Mucosa of gallbladder (tissue), 1 donor: ENCODE measurements at regions not wholly inside any gene's neighbourhood (a gene's known extent, or its start where the extent isn't known, plus 50 kb on each side); places are given as distances from the start of the nearest gene placed in this dataset.
A peak's percentile ranks its signal among the peaks of the same experiment; 100 is the strongest.
"Not testable (repeated sequence)": the region's sequence is repeated elsewhere in the genome, so short reads cannot be mapped to it uniquely, and the experiment has no call there.

Experiments used
- DNase-seq: peaks from one replicate; pipeline ENCODE4 v3.0.0-alpha.2; 2020; ENCODE audit warnings: low spot score
- donor health status: DM: no; HTN: no; CAD: no.

DNA sequence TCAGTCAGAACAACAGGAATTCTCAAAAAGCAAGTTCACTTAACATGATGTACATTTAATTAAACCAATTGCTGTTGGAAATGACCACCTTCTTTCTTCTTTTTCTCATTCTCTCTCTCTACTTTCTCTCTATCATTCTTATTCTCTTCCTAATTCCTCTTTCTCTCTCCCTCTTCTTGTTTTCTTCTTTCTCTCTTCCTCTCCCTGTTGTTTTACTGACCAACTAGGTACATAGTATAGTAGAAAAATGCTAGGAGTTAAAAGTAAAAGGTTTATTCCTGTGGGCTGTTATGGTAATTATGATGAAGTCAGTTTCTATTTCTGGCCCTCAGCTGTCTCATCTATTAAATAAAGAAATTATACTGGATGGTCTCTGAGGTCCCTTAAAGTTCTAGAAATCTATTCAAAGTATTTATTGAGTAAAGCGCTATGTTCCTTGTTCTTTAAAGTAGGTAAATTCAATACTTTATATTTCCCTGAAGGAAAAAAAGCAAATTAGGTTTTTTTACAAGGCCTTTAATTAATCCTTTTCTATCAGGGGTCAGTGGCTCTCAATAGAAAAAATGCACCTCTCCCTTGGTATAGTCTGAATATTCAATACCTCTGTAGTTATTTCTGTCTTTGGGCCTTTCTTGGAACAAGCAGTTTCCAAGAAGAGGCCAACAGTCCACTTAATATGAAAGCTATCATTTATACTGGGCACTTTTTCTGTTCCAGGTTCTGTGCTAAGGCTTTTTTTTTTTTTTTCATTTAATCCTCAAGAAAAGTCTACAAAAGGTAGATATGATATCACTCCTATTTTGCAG, 102.3 kb upstream of the SLC30A5 start:
- DNase-seq: no peak

DNA sequence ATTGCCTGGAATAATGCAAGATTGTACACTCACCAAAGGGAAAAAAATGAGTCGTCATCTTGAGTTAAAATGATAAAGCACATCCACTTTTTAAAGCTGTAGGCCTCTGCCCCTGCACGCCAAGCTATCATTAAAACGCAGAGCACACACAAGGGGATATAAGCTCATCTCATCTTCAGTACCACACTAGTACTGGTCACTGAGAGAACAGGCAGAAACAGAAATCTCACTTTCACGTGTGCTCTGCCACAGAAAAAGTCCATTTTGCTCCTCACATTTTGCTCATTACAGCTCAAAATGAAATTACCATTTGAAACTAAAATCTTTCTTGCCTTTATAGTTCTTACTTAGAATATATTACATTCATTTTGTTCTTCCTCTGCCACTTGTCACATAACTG, 99.2 kb upstream of the SLC30A5 start:
- DNase-seq: no peak

DNA sequence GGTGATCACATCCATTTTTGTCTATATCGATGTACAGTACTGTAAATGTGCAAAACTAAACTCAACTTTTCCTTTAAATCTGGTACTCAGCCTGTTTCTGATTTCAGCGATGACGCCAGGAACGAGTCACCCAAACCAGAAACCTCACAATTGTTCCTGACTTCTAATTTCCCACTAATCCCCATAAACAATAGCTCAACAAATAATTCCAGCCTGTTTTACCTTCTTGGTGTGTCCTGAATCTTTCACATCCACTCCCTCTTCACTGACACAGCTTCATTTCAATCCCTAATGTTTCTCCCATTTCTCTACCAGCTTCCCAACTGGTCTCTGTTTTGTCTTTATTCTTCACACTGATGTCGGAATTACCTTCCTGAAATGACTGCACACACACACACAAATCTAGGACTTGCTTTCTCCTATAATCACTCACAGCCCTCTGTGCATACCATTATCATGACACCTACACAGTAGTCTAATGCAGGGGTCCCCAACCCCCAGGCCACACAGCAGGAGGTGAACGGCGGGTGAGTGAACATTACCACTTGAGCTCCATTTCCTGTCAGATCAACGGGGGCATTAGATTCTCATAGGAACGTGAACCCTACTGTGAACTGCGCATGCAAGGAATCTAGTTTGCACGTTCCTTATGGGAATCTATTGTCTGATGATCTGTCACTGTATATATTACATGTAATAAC, 97.8 kb upstream of the SLC30A5 start:
- DNase-seq: no peak

DNA sequence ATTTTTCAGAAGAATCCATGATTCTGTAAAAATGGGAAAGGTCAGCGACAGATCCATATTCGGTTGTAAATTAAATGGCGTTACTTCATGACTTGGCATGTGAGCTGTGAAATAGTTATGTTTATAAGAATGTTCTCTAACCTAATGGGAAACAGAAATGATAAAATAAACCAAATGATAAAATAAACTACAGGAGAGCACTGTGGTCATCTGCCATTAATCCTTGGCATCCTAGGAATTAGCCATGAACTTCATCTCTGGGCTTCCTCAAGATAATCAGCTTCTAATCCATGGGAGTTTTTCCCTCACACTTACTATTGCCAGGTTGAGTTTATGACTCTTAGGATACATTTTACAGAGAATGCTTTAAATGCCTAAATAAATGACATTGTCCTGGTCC, 94.6 kb upstream of the SLC30A5 start:
- DNase-seq: no peak

DNA sequence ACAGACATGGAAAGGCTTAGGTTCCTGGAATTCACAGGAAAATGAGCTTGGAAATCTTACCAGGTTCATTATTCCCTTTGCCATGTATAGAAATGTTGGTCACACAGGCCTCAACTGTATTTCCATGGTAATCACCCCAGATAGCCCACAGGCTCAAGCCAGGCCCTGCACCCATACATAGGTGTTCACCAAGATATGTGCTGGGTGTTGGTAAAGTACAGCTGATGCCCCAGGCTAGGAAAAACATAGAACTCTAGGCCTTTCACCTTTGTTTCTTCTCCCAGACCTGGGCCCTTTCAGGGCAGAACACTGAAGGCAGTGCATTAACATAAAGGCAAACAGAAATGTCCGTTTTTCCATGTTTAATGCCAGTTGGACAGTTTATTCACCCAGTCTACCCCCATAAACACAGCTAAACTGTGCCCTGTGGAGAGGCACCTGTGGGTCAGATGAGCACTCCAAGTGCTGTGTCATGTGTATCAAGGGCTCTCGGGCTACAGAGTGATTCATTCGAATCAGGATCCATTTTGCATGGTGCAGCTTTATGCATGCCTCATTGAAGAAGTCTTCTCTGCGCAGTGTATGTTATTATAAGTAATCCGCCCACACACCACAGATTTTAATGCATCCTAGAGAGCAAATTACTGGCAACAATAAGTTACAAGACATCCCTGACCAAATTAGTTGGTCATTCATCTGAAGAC, 93.4 kb upstream of the SLC30A5 start:
- no peak for DNase-seq

- DNase-seq: no peak
These were observed 92.9 kb upstream of the SLC30A5 start for GRCh38 chr5:69000949-69001348.

DNA sequence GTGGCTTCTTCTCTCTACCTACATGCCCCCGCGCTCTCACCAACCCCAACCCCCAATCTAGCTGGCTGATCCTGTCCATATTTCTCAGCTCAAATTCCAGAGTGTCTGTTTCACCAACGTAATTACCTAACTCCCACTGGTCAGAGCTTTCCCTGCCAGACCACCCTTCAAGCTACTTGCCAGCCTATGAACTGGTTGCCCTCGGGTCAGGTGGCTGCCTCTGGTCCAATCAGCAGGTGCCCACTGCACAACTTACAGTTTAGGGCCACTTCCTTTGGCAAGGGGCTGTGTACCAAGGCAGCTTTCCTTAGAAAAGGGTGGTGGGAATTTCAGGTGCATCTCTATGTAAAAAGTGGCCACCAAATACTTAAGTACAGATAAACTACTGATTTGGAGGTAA, 92.2 kb upstream of the SLC30A5 start:
- DNase-seq: no peak

DNA sequence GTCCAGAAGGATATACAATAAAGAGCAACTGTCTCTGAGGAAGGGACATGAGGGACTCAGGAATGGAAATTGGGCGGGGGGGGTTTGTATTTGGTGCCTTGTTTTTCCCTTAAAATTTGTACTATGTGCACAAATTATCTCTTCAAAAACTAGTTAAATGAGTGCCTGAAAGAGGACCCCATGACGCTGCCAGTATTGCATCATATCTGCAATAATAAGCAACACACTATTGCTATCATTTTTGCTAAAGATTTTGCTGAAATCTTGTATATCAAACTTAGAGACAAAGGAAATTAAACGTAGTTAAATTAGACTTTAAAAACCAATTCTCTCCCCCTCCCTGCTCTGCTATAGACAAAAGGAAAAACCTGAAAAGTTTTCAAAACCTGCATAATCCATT, 89.7 kb upstream of the SLC30A5 start:
- no peak for DNase-seq

DNA sequence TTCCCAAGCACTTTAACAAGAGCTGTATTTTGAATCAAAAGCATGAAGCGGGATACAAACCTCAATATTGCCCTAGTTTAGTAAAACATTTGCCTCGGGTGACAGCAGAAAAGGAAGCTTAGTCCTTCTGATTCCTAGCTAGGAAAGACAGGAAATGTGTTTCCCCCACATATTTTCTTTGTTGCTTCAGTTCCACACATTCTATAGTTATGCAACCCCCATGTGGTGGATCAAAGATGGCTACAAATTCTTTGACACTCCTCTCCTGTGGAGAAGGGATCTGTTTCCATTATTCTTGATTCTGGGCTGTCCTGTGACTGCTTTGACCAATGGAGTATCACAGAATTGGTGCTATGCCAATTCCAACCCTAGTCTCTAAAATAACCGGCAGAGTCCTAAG, 89.1 kb upstream of the SLC30A5 start:
- DNase-seq: no peak

GRCh38 chr5:69006030-69006429, 87.8 kb upstream of the SLC30A5 start:
- DNase-seq: no peak

DNA sequence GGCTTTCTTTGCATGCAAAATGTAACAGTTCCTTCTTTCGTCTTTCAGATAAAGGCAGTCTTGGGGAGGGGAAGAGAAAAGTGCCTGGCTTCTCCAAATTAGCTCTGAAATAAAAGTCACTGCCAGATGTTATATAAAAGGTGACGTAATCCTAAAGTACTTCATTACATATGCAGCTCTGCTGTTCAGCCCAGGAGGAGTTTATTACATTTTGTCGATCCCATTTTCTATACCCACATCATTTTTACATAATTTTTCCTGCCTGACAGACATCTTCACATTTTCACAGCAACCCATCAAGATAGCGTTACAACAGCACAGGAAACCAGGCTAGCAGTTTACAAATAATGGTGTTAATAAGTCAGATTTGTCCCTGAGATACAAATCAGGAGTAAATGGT, 86.7 kb upstream of the SLC30A5 start:
- no peak for DNase-seq

DNA sequence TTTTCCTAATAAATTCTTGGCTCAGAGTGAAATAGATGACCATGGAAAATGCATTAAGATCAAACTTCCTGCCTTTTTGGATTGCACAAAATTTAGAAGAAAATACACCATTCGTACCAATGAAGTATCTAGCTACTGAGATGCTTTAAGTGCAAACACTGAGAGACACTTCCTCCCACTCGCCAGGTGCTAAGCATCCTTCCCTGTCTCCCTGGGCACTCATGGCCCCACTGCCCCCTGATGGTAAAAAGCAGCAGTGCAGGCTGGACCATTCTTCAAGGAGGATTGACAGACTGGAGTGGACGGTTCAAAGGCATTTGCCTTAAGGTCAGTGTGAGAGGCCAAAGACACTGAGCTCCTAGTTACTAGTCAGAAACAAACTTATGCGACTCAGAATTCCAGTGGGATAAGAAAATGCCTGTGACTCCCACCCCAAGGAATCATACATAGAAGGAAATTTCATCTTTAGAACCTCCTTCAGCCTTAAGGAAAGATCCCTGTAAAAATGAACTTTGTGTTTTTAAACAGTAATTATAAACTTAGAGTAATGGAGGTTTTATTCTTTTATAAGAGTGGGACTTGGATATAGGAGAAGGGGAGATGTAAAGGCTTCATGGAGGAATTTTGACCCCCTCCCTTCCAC, 86.0 kb upstream of the SLC30A5 start:
- DNase-seq: peak; percentile 73

DNA sequence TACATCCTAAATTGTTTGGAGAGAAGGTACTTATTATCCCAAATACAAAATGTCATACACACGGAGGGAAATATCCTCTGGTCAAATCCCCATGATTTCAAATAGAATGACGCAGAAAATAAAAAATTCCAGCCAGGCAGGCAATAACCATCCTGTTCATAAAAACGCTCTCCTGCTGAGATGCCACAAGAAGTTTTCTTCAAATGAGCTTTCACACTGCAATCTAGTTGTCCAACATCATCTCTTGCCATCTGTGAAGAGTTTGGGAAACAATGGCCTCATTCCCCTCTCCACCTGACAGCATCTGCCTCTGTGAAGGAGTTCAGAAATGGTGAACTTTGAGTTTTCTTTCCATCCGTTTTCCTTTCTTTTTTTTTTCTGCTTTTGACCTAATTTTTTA, 83.3 kb upstream of the SLC30A5 start:
- no peak for DNase-seq

DNA sequence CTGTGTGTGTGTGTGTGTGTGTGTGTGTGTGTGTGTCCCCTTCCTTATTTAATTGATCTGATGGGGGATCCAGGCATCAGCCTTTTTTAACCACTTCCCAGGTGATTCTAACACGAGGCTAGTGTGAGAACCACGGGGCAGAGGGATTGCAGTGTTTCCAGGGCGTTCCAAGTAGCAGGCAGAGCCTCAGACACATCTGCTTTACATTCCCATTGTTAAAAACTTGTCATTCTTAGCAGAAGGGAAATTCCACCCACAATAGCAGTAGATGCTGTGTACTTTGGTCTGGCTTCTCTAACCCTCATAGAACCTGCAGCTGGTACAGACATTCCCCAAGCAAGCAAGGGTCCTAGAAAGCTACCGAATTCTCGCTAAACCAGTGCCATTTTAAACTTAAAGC, 81.9 kb upstream of the SLC30A5 start:
- no peak for DNase-seq

DNA sequence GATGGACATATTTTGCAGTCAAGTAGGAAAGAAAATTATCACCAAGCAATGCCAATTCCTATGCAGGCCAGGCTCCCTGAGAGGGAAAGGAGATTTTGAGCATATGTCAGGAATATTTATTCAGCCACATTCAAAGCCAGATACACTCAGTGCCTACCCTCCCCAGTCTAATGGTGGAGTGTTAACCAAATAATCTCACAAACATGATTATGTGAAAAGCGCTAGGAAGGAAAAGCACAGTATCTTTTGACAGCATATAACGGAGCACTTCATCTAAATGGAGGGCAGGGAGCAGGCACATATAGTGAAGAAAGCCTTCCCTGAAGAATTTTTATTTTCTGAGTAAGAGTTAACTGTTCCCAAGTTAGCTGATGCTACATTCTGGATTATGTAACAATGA, 80.3 kb upstream of the SLC30A5 start:
- DNase-seq: no peak

GRCh38 chr5:69014007-69014406, 79.8 kb upstream of the SLC30A5 start:
- not testable (repeated sequence) for DNase-seq

- no peak for DNase-seq
These were observed 74.0 kb upstream of the SLC30A5 start for GRCh38 chr5:69019668-69020375.

DNA sequence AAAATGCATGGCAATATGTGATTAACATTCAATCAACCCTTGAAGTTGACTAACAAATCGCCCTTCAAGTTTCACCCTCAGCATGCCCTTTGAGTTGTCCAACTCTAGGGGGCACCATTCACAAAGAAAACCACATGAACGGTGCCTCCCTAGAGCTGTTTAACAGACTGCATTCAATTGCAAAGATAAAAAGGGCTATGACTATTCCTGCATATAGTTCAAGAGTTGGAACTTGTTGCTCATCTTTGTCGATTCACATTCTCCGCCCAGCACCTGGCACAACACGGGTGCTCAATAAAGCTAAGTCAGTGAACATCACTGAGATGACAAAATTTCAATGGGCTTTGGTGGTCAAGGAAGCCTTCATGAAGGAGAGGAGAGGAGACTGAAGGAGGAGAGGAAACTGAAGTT, 69.6 kb upstream of the SLC30A5 start:
- DNase-seq: peak; percentile 19

DNA sequence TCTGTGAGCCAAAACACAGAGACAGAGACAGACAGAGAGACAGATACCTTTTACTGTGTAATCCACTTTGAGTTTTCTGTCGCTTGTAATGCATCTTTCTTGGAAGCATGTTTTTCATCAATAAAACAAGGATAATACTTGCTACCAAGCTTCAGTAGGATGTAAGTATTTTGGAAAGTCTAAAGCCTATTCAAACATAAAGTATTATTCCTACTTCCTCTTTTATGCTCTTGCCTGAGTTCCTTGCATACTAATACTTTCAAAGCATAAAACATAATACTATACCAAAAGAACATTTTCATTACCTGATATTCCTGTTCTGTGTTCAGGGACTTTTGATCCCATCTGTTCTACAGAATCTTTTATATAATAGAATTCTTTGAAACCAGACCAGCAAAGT, 64.5 kb upstream of the SLC30A5 start:
- no peak for DNase-seq

GRCh38 chr5:69030358-69031062, 63.3 kb upstream of the SLC30A5 start:
- DNase-seq: no peak

GRCh38 chr5:69032009-69032408, 61.8 kb upstream of the SLC30A5 start:
- no peak for DNase-seq
